K562 (cell line): ENCODE measurements at regions not wholly inside any gene's neighbourhood (a gene's known extent, or its start where the extent isn't known, plus 50 kb on each side); places are given as distances from the start of the nearest gene placed in this dataset.
"Not testable (repeated sequence)": the region's sequence is repeated elsewhere in the genome, so short reads cannot be mapped to it uniquely, and the experiment has no call there.

ENCODE experiments used
- ATAC-seq: fragments of 200-7000 bp; cut with Tn5 transposase; 3 replicates; pipeline ENCODE4 v1.9.1; 2020; ENCODE audit warnings: moderate library complexity
- BruUV-seq: library from RNA; stranded (reverse); fragments of 400-500 nt; replicated peaks from 2 replicates; lab custom pipeline; 2021; lab: Mats Ljungman, UMichigan
- CTCF ChIA-PET: fragments of 300-600 bp; formaldehyde crosslinking; extraction: SDS; loops from one replicate; lab custom pipeline; 2021; ENCODE audit warnings: low intra/inter-chr PET ratio; lab: Yijun Ruan, JAX
- POLR2A ChIA-PET: fragments of 300-600, 350-650 bp; sonication (Branson Sonifier 250); formaldehyde crosslinking; extraction: SDS; loops from one replicate; lab custom pipeline; 2021; ENCODE audit warnings: antibody characterized with exemption, inconsistent platforms; lab: Yijun Ruan, JAX
- DNase-seq, 4 experiments: peaks; one replicate each; pipeline versions ENCODE4 v3.0.0 to v3.0.0-alpha.2; 2011 to 2018; ENCODE audit warnings: low spot score in 3 of 4, mixed read lengths in 3 of 4; ENCODE audit errors: extremely low read depth in 1 of 4
- FAIRE-seq: peaks from 2 replicates; lab custom pipeline; 2011; peaks lifted over from hg19 to GRCh38; lab: Jason Lieb, UNC
- H2AFZ ChIP-seq: 2 replicates; pipeline ENCODE4 v1.6.0; 2011; ENCODE audit warnings: low read depth, low read length, control low read depth, inconsistent platforms
- H3K27ac ChIP-seq: fragments of 200-600 bp; 3 replicates; pipeline ENCODE4 v1.8.0; 2011; ENCODE audit warnings: low read depth, mild to moderate bottlenecking, control low read depth, inconsistent platforms, low read length, moderate library complexity, mixed read lengths; ENCODE audit errors: extremely low read depth
- H3K27me3 ChIP-seq, 2 experiments: fragments of 300-600 bp in 1 of 2; 2 replicates in 1 of 2; 3 replicates in 1 of 2; pipeline versions ENCODE4 v1.6.0 to v1.8.0; 2011; ENCODE audit warnings: inconsistent platforms in 2 of 2, low read length in 2 of 2, mild to moderate bottlenecking in 1 of 2, mixed read lengths in 1 of 2, moderate library complexity in 1 of 2; ENCODE audit not compliant: control insufficient read depth in 2 of 2, insufficient read depth in 2 of 2
- H3K36me3 ChIP-seq: fragments of 300-600 bp; 3 replicates; pipeline ENCODE4 v1.8.0; 2011; ENCODE audit warnings: mild to moderate bottlenecking, low read length, inconsistent platforms; ENCODE audit not compliant: control insufficient read depth, insufficient read depth
- H3K4me1 ChIP-seq, 2 experiments: fragments of 200-600 bp in 1 of 2; replicated peaks in 1 of 2; 2 replicates in 1 of 2; 3 replicates in 1 of 2; pipeline versions ENCODE4 v1.5.1 to v1.8.0; 2011; ENCODE audit warnings: inconsistent platforms in 2 of 2, low read length in 2 of 2, mild to moderate bottlenecking in 1 of 2, mixed read lengths in 1 of 2, moderate library complexity in 1 of 2; ENCODE audit not compliant: control insufficient read depth in 2 of 2, insufficient read depth in 2 of 2
- H3K4me2 ChIP-seq: 2 replicates; pipeline ENCODE4 v1.6.1; 2011; ENCODE audit warnings: low read length, control low read depth, inconsistent platforms, mixed read lengths; ENCODE audit not compliant: insufficient read depth
- H3K4me3 ChIP-seq: fragments of 200-600 bp; sonication (generic), shearing (Covaris generic); 2 replicates; pipeline ENCODE4 v1.5.1; 2016; ENCODE audit warnings: control low read depth, inconsistent platforms
- H3K79me2 ChIP-seq: fragments of 200-600 bp; 3 replicates; pipeline ENCODE4 v1.8.0; 2011; ENCODE audit warnings: low read length, inconsistent platforms; ENCODE audit not compliant: control insufficient read depth, insufficient read depth
- H3K9ac ChIP-seq, 2 experiments: 2 replicates each; pipeline versions ENCODE4 v1.6.0 to v1.6.1; 2011; ENCODE audit warnings: low read depth in 2 of 2, low read length in 2 of 2, control low read depth in 1 of 2, inconsistent platforms in 1 of 2, mild to moderate bottlenecking in 1 of 2, mixed read lengths in 1 of 2; ENCODE audit not compliant: insufficient read depth in 1 of 2
- H3K9me1 ChIP-seq: one replicate; pipeline ENCODE4 v1.6.0; 2011; ENCODE audit warnings: inconsistent platforms, mild to moderate bottlenecking, low read length, moderate library complexity; ENCODE audit not compliant: control insufficient read depth, insufficient read depth
- H3K9me3 ChIP-seq: replicated peaks from 2 replicates; pipeline ENCODE4 v1.5.1; 2011; ENCODE audit warnings: low read depth, low read length, inconsistent platforms; ENCODE audit not compliant: control insufficient read depth, insufficient read depth
- H4K20me1 ChIP-seq: replicated peaks from 2 replicates; pipeline ENCODE4 v1.6.1; 2011; ENCODE audit warnings: low read length, inconsistent platforms, mixed read lengths; ENCODE audit not compliant: control insufficient read depth, insufficient read depth
- WGBS: fragments of 100-300 bp; shearing (Covaris generic); methylation state at CpG from one replicate; pipeline ENCODE4 v1.1.6; 2016; ENCODE audit warnings: low coverage, mixed read lengths; ENCODE audit not compliant: insufficient coverage; ENCODE audit errors: missing lambda C conversion rate; 5-methylcytosine and 5-hydroxymethylcytosine counted together
- in situ Hi-C: fragments of 300-500 bp; cut with MboI; formaldehyde crosslinking; loops from 4 replicates; pipeline ENCODE4 v1.15.0; 2018; ENCODE audit warnings: inconsistent platforms, mixed read lengths
- intact Hi-C: fragments of 100-400 bp; cut with micrococcal nuclease; formaldehyde crosslinking; loops from 2 replicates; pipeline ENCODE4 v1.14.2; 2022

GRCh38 chr2:87910848-87911247 is 85.3 kb upstream of the RGPD2 start:
- H3K27me3 ChIP-seq, H3K36me3 ChIP-seq, H2AFZ ChIP-seq, ATAC-seq, intact Hi-C loops, H4K20me1 ChIP-seq, FAIRE-seq, H3K4me1 ChIP-seq, BruUV-seq, DNase-seq, POLR2A ChIA-PET, H3K9me1 ChIP-seq, H3K79me2 ChIP-seq, in situ Hi-C loops, H3K4me3 ChIP-seq, H3K9me3 ChIP-seq, H3K4me2 ChIP-seq, CTCF ChIA-PET, H3K27ac ChIP-seq, H3K9ac ChIP-seq: not testable (repeated sequence)
- WGBS: no CpG with 5 or more reads among the region's 1 CpG

- POLR2A ChIA-PET, H3K9ac ChIP-seq, H2AFZ ChIP-seq, H3K9me3 ChIP-seq, H3K27ac ChIP-seq, DNase-seq, H3K4me1 ChIP-seq, H4K20me1 ChIP-seq, FAIRE-seq, H3K4me2 ChIP-seq, in situ Hi-C loops, H3K36me3 ChIP-seq, BruUV-seq, H3K79me2 ChIP-seq, CTCF ChIA-PET, ATAC-seq, intact Hi-C loops, H3K27me3 ChIP-seq, H3K4me3 ChIP-seq, H3K9me1 ChIP-seq: not testable (repeated sequence)
- 0% methylated on average over 1 of the region's 1 CpG for WGBS
These were observed 83.4 kb upstream of the RGPD2 start for GRCh38 chr2:87909042-87909441.

- in situ Hi-C loops, DNase-seq, H3K27me3 ChIP-seq, H3K36me3 ChIP-seq, BruUV-seq, H4K20me1 ChIP-seq, H3K9me1 ChIP-seq, H3K9me3 ChIP-seq, H2AFZ ChIP-seq, CTCF ChIA-PET, H3K4me2 ChIP-seq, H3K4me3 ChIP-seq, H3K9ac ChIP-seq, POLR2A ChIA-PET, FAIRE-seq, H3K79me2 ChIP-seq, H3K27ac ChIP-seq, intact Hi-C loops, H3K4me1 ChIP-seq, ATAC-seq: not testable (repeated sequence)
- WGBS: 0% methylated on average over 2 of the region's 4 CpGs
These were observed 82.0 kb upstream of the RGPD2 start for GRCh38 chr2:87907556-87908099.
